Esophagus muscularis mucosa (tissue), 4 donors: ENCODE measurements at regions not wholly inside any gene's neighbourhood (a gene's known extent, or its start where the extent isn't known, plus 50 kb on each side); places are given as distances from the start of the nearest gene placed in this dataset.

Source experiments
- CTCF ChIP-seq, 3 experiments: fragments of 200-600 bp in 2 of 3; fragments of 450-650 bp in 1 of 3; sonication (generic) in 2 of 3; IDR thresholded peaks; one replicate each; pipeline ENCODE4 v1.5.1; 2017 to 2019; ENCODE audit warnings: antibody characterized with exemption in 3 of 3, mild to moderate bottlenecking in 2 of 3, moderate library complexity in 1 of 3
- EP300 ChIP-seq: sonication (generic); formaldehyde crosslinking; IDR thresholded peaks from one replicate; pipeline ENCODE4 v1.6.1; 2017; ENCODE audit warnings: antibody characterized with exemption
- POLR2A ChIP-seq: fragments of 450-650 bp; IDR thresholded peaks from one replicate; pipeline ENCODE4 v1.6.1; 2017; ENCODE audit warnings: antibody characterized with exemption, moderate library complexity, mild to moderate bottlenecking, low read depth

DNA sequence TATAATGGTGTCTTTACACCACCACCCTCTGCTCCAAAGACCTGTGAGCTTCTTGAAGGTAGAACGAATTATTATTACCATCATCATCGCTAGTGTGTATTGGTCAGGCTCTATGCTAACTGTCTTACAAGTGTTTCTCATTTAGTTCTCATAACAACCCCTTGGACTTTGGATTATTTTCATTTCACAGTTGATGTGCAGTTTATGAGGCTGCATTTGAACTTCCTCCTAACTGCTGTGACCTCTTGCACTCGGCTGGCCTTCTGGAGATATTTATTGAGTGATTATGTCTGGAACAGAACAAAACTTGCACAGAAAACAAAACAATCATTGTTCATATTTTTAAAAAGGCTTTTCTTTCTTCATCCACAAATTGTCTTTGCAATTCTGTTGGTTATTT, 306.3 kb upstream of the SGCD start:
- TF ChIP-seq POLR2A (no peak), CTCF (IDR thresholded peaks at IDR 0.05) (no peak), EP300 (no peak)
